RWPE2 (cell line): ENCODE measurements at regions not wholly inside any gene's neighbourhood (a gene's known extent, or its start where the extent isn't known, plus 50 kb on each side); places are given as distances from the start of the nearest gene placed in this dataset.

Experiments used
- ATAC-seq: fragments of 200-7000 bp; cut with Tn5 transposase; 3 replicates; pipeline ENCODE4 v1.9.1; 2021; ENCODE audit warnings: low read depth
- DNase-seq: peaks from one replicate; pipeline ENCODE4 v3.0.0-alpha.2; 2020; ENCODE audit warnings: low spot score
- H3K27ac ChIP-seq: fragments of 450-650 bp; 2 replicates; pipeline ENCODE4 v1.5.1; 2017; ENCODE audit warnings: mild to moderate bottlenecking; ENCODE audit not compliant: poor library complexity, severe bottlenecking
- H3K27me3 ChIP-seq: fragments of 250-450 bp; sonication (Bioruptor Pico); 2 replicates; pipeline ENCODE4 v1.5.1; 2021; ENCODE audit warnings: mild to moderate bottlenecking, moderate library complexity; ENCODE audit not compliant: insufficient read depth, poor library complexity, severe bottlenecking
- H3K36me3 ChIP-seq: fragments of 250-450 bp; sonication (Bioruptor Pico); 2 replicates; pipeline ENCODE4 v1.5.1; 2020; ENCODE audit warnings: low read depth, mild to moderate bottlenecking, moderate library complexity
- H3K4me1 ChIP-seq: fragments of 250-450 bp; sonication (Bioruptor Pico); 2 replicates; pipeline ENCODE4 v1.5.1; 2021; ENCODE audit warnings: mild to moderate bottlenecking, moderate library complexity; ENCODE audit not compliant: insufficient read depth, poor library complexity, severe bottlenecking
- H3K4me3 ChIP-seq: fragments of 250-450 bp; sonication (Bioruptor Pico); 2 replicates; pipeline ENCODE4 v1.5.1; 2021; ENCODE audit warnings: mild to moderate bottlenecking, moderate library complexity; ENCODE audit not compliant: severe bottlenecking
- H3K9me3 ChIP-seq: fragments of 250-450 bp; sonication (Bioruptor Pico); 2 replicates; pipeline ENCODE4 v1.5.1; 2021; ENCODE audit warnings: mild to moderate bottlenecking, moderate library complexity; ENCODE audit not compliant: severe bottlenecking
- CTCF ChIP-seq: fragments of 450-650 bp; IDR thresholded peaks from one replicate; pipeline ENCODE4 v1.5.1; 2017; ENCODE audit warnings: mild to moderate bottlenecking, moderate library complexity; ENCODE audit not compliant: poor library complexity, severe bottlenecking

DNA sequence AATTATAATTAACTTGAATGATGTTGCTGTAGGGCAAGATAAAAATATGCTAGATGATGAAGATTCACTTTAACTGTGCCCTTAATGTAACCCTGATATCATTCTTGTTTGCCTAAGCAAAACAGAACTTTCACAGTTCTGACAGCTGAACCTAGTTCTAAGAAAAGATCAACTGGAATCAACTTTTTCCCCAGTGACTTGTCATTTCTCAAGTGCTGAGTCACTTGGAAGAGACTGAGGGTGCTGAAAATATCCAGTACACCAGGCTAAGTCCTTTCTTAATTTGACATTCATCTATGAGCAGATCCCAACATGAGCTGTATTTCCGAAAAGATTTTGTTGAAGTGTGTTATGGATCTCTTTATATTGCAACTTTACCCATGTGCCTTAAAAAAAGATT, 140.4 kb downstream of the MID1IP1 start:
- Histone ChIP-seq H3K9me3 (no peaks in the 10 kb centered on the region), H3K4me1 (no peaks in the 10 kb centered on the region), H3K27ac (no peak overlapping the region), H3K36me3 (no peaks in the 10 kb centered on the region), H3K27me3 (no peaks in the 10 kb centered on the region), H3K4me3 (no peak overlapping the region)
- no peak for DNase-seq
- ATAC-seq, result no peak
- TF ChIP-seq CTCF, result no peak

GRCh38 chrX:38943120-38943519, 141.9 kb downstream of the MID1IP1 start:
- DNase-seq (no peak), ATAC-seq (no peak)
- Histone ChIP-seq H3K27me3 (no peaks in the 10 kb centered on the region), H3K9me3 (no peaks in the 10 kb centered on the region), H3K27ac (no peak overlapping the region), H3K4me3 (no peak overlapping the region), H3K4me1 (no peaks in the 10 kb centered on the region), H3K36me3 (no peaks in the 10 kb centered on the region)
- TF ChIP-seq CTCF, result no peak

DNA sequence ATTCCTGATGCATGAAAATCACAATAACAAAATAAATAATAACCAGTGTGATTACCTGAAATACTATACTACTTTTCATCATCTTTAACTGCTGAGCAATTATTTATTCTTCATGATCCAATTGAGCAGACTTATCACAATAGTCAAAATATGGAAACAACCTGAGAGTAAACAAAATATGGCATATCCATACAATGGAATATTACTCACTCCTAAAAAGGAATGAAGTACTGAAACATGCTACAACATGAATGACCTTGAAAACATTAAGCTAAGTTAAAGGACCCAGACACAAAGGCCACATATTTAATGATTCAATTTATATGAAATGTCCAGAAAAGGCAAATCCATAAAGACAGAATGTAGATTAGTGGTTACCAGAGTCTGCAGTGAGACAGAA, 146.8 kb downstream of the MID1IP1 start:
- DNase-seq (no peak), ATAC-seq (no peak)
- Histone ChIP-seq H3K27ac (no peak overlapping the region), H3K27me3 (no peaks in the 10 kb centered on the region), H3K9me3 (no peaks in the 10 kb centered on the region), H3K4me3 (no peak overlapping the region), H3K36me3 (no peaks in the 10 kb centered on the region), H3K4me1 (no peaks in the 10 kb centered on the region)
- no peak for TF ChIP-seq CTCF

- H3K27me3 ChIP-seq, result no peaks in the 10 kb centered on the region
- ATAC-seq, result no peak
- no peak for TF ChIP-seq CTCF
Measured at GRCh38 chrX:38954520-38954919, 153.3 kb downstream of the MID1IP1 start.

GRCh38 chrX:38959736-38960135, 158.5 kb downstream of the MID1IP1 start:
- Histone ChIP-seq H3K36me3 (no peaks in the 10 kb centered on the region), H3K4me3 (no peak overlapping the region), H3K9me3 (no peaks in the 10 kb centered on the region), H3K4me1 (no peaks in the 10 kb centered on the region), H3K27ac (no peak overlapping the region), H3K27me3 (no peaks in the 10 kb centered on the region)
- DNase-seq (no peak), ATAC-seq (no peak)
- TF ChIP-seq CTCF, result no peak

More at GRCh38 chrX:38954520-38954919, 153.3 kb downstream of the MID1IP1 start:
- Histone ChIP-seq H3K9me3 (no peaks in the 10 kb centered on the region), H3K4me3 (no peak overlapping the region), H3K27ac (no peak overlapping the region), H3K36me3 (no peaks in the 10 kb centered on the region), H3K4me1 (no peaks in the 10 kb centered on the region)
- DNase-seq, result no peak
